ENCODE measurements at regions not wholly inside any gene's neighbourhood (a gene's known extent, or its start where the extent isn't known, plus 50 kb on each side); places are given as distances from the start of the nearest gene placed in this dataset.

- no peak overlapping the region for H3K27ac ChIP-seq
- H3K9me3 ChIP-seq, result no peaks in the 10 kb centered on the region
- no peaks in the 10 kb centered on the region for H3K4me1 ChIP-seq (ENCODE audit: control insufficient read depth in 1 of 2, insufficient read depth in 1 of 2, low read depth in 1 of 2, low read length in 1 of 2)
- TF ChIP-seq CTCF (IDR thresholded peaks at IDR 0.05), result no peak
- H3K36me3 ChIP-seq, result no peaks in the 10 kb centered on the region
- no peaks in the 10 kb centered on the region for H3K27me3 ChIP-seq
- no peak overlapping the region for H3K4me3 ChIP-seq (ENCODE audit: low read depth in 1 of 2, low read length in 1 of 2)
These were observed 759.7 kb upstream of the CDH7 start for GRCh38 chr18:64991102-64991501.

- Histone ChIP-seq H3K4me3 (ENCODE audit: low read depth in 1 of 2, low read length in 1 of 2) (no peak overlapping the region), H3K4me1 (ENCODE audit: control insufficient read depth in 1 of 2, insufficient read depth in 1 of 2, low read depth in 1 of 2, low read length in 1 of 2) (no peaks in the 10 kb centered on the region), H3K36me3 (no peaks in the 10 kb centered on the region), H3K27ac (no peak overlapping the region), H3K27me3 (no peaks in the 10 kb centered on the region), H3K9me3 (no peaks in the 10 kb centered on the region)
- TF ChIP-seq CTCF (IDR thresholded peaks at IDR 0.05), result no peak
These were observed 763.8 kb upstream of the CDH7 start for GRCh38 chr18:64986906-64987495.

- H3K27me3 ChIP-seq, result no peaks in the 10 kb centered on the region
- no peak for TF ChIP-seq CTCF (IDR thresholded peaks at IDR 0.05)
- H3K4me3 ChIP-seq (ENCODE audit: low read depth in 1 of 2, low read length in 1 of 2), result no peak overlapping the region
- no peaks in the 10 kb centered on the region for H3K9me3 ChIP-seq
- no peak overlapping the region for H3K27ac ChIP-seq
- no peaks in the 10 kb centered on the region for H3K4me1 ChIP-seq (ENCODE audit: control insufficient read depth in 1 of 2, insufficient read depth in 1 of 2, low read depth in 1 of 2, low read length in 1 of 2)
- H3K36me3 ChIP-seq, result no peaks in the 10 kb centered on the region
These were observed 767.1 kb upstream of the CDH7 start for GRCh38 chr18:64983497-64984238.

GRCh38 chr18:64982414-64983055, 768.3 kb upstream of the CDH7 start:
- Histone ChIP-seq H3K9me3 (no peaks in the 10 kb centered on the region), H3K27me3 (no peaks in the 10 kb centered on the region), H3K4me3 (ENCODE audit: low read depth in 1 of 2, low read length in 1 of 2) (no peak overlapping the region), H3K36me3 (no peaks in the 10 kb centered on the region), H3K27ac (no peak overlapping the region), H3K4me1 (ENCODE audit: control insufficient read depth in 1 of 2, insufficient read depth in 1 of 2, low read depth in 1 of 2, low read length in 1 of 2) (no peaks in the 10 kb centered on the region)
- TF ChIP-seq CTCF (IDR thresholded peaks at IDR 0.05), result no peak

- no peak overlapping the region for H3K27ac ChIP-seq
- H3K27me3 ChIP-seq, result no peaks in the 10 kb centered on the region
- TF ChIP-seq CTCF (IDR thresholded peaks at IDR 0.05), result no peak
- H3K9me3 ChIP-seq, result no peaks in the 10 kb centered on the region
- no peaks in the 10 kb centered on the region for H3K4me1 ChIP-seq (ENCODE audit: control insufficient read depth in 1 of 2, insufficient read depth in 1 of 2, low read depth in 1 of 2, low read length in 1 of 2)
- H3K36me3 ChIP-seq, result no peaks in the 10 kb centered on the region
- no peak overlapping the region for H3K4me3 ChIP-seq (ENCODE audit: low read depth in 1 of 2, low read length in 1 of 2)
These were observed 768.9 kb upstream of the CDH7 start for GRCh38 chr18:64981915-64982314.
